DMS153 treated with DMSO at 0.1 percent for 48 hours (cell line): ENCODE measurements at regions not wholly inside any gene's neighbourhood (a gene's known extent, or its start where the extent isn't known, plus 50 kb on each side); places are given as distances from the start of the nearest gene placed in this dataset.
"Not testable (repeated sequence)": the region's sequence is repeated elsewhere in the genome, so short reads cannot be mapped to it uniquely, and the experiment has no call there.

Experiments used
- DNase-seq: peaks from one replicate; lab custom pipeline; 2025; ENCODE audit not compliant: unreplicated experiment; lab: John Stamatoyannopoulos, UW

- DNase-seq: no peak
Measured at GRCh38 chr15:95663156-95664100, 667.1 kb upstream of the NR2F2 start.

GRCh38 chr15:95664450-95664849 is 666.0 kb upstream of the NR2F2 start:
- DNase-seq: no peak

DNA sequence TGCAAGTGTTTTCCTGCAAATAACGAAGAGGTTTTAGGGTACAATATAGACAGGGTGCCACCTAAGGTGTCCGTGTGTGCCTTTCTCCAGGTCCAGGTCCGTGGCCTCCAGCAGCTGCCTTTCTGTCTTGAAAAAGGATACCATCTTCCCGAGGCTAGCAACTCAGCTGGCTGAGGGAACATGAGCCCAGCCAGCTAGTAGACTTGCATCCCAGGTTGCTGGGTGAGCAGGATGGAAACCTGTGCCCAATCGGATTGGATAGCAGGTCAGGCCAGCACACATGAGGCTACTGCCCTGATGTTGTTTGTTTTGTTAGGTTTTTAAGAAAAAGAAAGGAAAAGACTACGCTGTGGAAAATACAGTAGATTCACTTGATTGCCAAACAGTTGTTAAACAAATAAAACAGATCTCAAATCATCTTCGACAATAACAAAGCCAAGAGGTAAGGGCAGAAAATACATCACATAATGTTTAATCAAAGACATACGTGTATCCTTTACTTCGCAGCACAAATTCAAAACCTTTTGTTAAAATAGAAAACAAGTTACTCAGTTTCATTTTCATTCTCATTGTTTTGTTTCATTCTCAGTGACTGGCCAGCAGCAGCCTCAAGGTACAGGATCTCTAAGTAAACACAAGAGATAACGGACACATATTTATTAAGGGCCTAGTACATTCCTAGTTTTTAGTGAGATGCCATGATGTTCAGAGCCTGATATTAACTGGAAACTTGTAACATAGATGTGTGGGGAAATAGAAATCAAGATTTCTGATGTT is 661.2 kb upstream of the NR2F2 start:
- DNase-seq: no peak

DNA sequence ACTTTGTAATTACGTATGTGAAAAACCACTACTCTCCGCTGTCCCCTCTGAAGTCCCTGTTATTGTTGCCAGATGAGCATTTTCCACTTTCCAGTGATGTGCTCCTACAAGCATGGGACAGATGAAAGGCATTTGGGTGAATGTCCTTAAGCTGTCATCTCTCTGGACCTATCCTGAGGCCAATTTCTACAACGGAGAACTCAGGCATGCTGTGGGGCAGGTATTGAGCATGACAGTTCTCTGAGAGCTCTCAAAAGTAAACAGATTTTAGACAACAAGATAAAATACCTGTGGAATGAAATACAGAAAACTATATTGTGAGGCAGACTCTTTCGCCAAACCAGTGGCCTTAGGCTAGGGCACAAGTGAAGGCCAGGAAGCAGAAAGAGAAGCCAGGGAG is 656.5 kb upstream of the NR2F2 start:
- no peak for DNase-seq

- no peak for DNase-seq
Measured at GRCh38 chr15:95676500-95676899, 654.0 kb upstream of the NR2F2 start.

DNA sequence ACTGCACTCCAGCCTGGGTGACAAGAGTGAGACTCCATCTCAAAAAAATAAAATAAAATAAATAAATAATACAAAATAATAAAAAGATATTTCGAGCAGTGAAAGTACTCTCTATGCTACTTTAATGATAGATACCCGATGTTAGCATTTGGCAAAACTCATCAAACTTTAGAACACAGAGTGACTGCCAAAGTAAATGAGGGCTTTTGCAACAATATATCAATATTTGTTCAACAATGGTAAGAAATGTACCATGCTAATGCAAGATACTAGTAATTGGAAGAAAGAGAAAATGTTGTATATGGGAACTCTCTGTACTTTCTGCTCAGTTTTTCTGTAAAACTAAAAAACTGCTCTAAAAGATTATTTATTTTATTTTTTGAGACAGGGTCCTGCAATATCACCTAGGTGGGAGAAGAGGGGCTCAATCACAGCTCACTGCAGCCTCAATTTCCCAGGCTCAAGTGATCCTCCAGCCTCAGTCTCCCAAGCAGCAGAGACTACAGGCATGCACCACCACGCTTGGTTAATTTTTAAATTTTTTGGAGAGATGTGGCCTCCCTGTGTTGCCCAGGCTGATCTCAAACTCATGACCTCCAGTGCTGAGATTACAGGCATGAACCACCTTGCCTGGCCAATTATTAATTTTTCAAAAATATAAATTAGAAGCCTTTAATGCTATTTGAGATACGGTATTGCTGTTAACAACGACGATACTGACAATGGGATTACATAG is 650.5 kb upstream of the NR2F2 start:
- no peak for DNase-seq

DNA sequence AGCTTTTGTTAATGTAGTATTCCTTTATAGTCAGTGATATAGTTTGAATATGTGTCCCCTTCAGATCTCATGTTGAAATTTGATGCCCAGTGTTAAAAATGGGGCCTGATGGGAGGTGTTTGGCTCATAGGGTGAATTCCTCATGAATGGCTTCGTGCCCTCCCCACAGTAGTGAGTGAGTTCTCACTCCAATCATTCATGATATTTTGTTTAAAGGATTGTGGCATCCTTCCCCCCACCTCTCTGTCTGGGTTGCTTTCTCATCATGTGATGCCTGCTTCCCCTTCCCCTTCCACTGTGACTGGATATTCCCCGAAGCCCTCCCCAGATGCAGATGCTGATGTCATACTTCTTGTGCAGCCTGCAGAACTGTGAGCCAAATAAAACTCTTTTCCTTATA is 649.8 kb upstream of the NR2F2 start:
- no peak for DNase-seq

GRCh38 chr15:95681836-95682544 is 648.5 kb upstream of the NR2F2 start:
- DNase-seq: no peak

- no peak for DNase-seq
Measured at GRCh38 chr15:95684126-95684525, 646.4 kb upstream of the NR2F2 start.

DNA sequence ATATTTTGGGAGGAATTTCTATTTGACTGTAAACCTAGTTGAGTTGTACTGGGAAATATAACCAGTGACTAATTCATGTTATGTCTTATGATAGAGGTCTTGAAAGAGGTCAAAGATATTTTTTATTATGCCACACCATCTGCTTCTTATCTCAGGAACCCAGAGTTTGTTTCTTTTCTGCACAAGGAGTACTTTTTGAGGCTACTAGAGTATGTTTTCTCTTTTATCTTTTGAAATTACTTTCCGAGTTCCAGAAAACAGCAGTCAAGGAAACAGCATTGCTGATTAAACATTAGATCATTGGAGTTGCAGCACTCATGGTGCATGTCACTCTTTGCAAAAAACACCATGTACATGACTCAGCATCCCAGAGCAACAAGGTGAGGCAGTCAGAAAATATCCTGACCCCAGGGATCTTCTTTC is 645.8 kb upstream of the NR2F2 start:
- DNase-seq: no peak

GRCh38 chr15:95687061-95687460 is 643.4 kb upstream of the NR2F2 start:
- DNase-seq: no peak

DNA sequence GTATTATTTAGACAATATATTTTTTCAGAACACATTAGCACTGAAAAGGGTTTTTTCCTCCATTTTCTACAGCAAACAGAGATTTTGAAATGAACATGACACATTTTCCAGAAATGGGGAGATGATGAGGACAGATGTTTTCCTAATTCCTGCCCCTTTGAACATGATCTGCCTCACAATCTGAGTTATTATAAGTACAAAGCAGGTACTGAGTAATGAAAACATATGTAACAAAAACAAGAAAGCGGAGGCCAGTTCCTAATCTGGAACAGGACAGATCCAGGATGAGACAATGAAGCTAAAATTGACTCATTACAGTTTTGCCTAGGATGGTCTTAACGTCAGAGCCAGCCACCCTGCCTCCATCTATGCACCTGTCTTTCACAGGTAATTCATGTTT is 642.8 kb upstream of the NR2F2 start:
- no peak for DNase-seq

GRCh38 chr15:95690631-95691340 is 639.7 kb upstream of the NR2F2 start:
- DNase-seq: no peak

DNA sequence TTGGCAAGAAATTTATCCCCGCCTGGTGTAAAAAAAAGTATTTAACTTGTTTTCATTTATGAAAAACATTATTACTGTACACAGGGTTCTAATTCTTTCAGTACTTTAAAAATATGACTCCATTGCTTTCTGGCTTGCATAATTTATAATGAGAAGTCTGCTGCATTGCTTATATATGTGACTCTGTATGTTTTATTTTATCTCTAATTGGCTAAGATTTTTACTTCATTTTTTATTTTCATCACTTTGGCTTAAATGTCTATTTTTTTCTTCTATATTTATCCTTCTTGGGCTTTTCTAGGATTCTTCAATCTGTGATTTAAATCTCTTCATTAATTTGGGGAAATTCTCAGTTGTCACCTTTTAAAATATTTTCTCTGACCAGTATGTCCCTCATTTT is 636.6 kb upstream of the NR2F2 start:
- no peak for DNase-seq

DNA sequence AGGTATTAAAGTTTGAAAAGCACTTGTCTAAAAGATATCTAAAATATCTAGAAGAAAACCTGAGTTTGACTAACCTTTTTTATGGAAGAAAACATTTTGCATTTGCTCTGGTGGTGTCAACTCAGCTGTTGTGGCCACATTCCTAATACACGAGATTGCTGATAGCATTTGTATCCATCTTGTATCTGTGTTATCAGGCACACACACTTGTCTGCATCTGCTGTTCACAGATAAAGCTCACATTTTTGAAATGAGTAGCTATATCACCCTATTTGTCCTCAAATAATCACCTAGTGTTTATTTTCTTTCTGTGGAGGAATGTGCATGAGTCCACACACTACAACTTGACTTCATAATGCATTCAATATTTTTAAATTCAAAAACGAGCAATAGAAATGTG is 632.3 kb upstream of the NR2F2 start:
- no peak for DNase-seq

- DNase-seq: no peak
Measured at GRCh38 chr15:95698951-95699350, 631.5 kb upstream of the NR2F2 start.

DNA sequence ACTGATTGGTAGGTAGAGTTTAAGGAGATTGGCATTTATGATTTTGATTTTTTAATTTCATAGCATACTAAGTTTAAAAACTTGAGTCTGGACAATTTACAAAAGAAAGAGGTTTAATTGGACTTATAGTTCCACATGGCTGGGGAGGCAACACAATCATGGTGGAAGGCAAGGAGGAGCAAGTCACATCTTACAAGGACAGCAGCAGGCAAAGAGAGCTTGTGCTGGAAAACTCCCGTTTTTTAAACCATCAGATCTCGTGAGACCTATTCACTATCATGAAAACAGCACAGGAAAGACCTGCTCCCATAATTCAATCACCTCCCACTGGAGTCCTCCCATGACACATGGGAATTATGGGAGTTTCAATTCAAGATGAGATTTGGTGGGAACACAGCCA is 630.9 kb upstream of the NR2F2 start:
- DNase-seq: no peak

- DNase-seq: not testable (repeated sequence)
Measured at GRCh38 chr15:95700692-95701091, 629.8 kb upstream of the NR2F2 start.

- no peak for DNase-seq
Measured at GRCh38 chr15:95701410-95701809, 629.1 kb upstream of the NR2F2 start.
